ENCODE measurements at regions not wholly inside any gene's neighbourhood (a gene's known extent, or its start where the extent isn't known, plus 50 kb on each side); places are given as distances from the start of the nearest gene placed in this dataset.

- Mint-ChIP-seq H3K27me3 (ENCODE audit: insufficient read depth) (peaks cover 49% of the 10 kb centered on the region), H3K4me1 (ENCODE audit: low read depth) (no peaks in the 10 kb centered on the region), H3K9me3 (no peaks in the 10 kb centered on the region), H3K4me3 (no peak overlapping the region), H3K27ac (no peak overlapping the region), H3K36me3 (ENCODE audit: low read depth) (no peaks in the 10 kb centered on the region)
- no peak for TF ChIP-seq CTCF (IDR thresholded peaks at IDR 0.05)
- DNase-seq = no peak
These were observed 60.8 kb upstream of the CFAP46 start for GRCh38 chr10:133003188-133003587.

- Mint-ChIP-seq H3K9me3 (no peaks in the 10 kb centered on the region), H3K4me3 (no peak overlapping the region), H3K27ac (no peak overlapping the region), H3K27me3 (ENCODE audit: insufficient read depth) (peaks cover 52% of the 10 kb centered on the region), H3K36me3 (ENCODE audit: low read depth) (no peaks in the 10 kb centered on the region), H3K4me1 (ENCODE audit: low read depth) (no peaks in the 10 kb centered on the region)
- DNase-seq = no peak
- TF ChIP-seq CTCF (IDR thresholded peaks at IDR 0.05) = no peak
These were observed 60.3 kb upstream of the CFAP46 start for GRCh38 chr10:133002685-133003084.

- no peaks in the 10 kb centered on the region for H3K36me3 Mint-ChIP-seq (ENCODE audit: low read depth)
- no peaks in the 10 kb centered on the region for H3K4me1 Mint-ChIP-seq (ENCODE audit: low read depth)
- no peak overlapping the region for H3K27ac Mint-ChIP-seq
- no peak overlapping the region for H3K4me3 Mint-ChIP-seq
- no peak for DNase-seq
- no peak for TF ChIP-seq CTCF (IDR thresholded peaks at IDR 0.05)
- no peaks in the 10 kb centered on the region for H3K9me3 Mint-ChIP-seq
- peaks cover 57% of the 10 kb centered on the region for H3K27me3 Mint-ChIP-seq (ENCODE audit: insufficient read depth)
These were observed 58.7 kb upstream of the CFAP46 start for GRCh38 chr10:133001114-133001513.

- no peak for TF ChIP-seq CTCF (IDR thresholded peaks at IDR 0.05)
- Mint-ChIP-seq H3K27me3 (ENCODE audit: insufficient read depth) (peaks cover 56% of the 10 kb centered on the region), H3K27ac (no peak overlapping the region), H3K9me3 (no peaks in the 10 kb centered on the region), H3K36me3 (ENCODE audit: low read depth) (no peaks in the 10 kb centered on the region), H3K4me1 (ENCODE audit: low read depth) (no peaks in the 10 kb centered on the region), H3K4me3 (no peak overlapping the region)
- DNase-seq = no peak
These were observed 58.3 kb upstream of the CFAP46 start for GRCh38 chr10:133000648-133001047.

GRCh38 chr10:132997517-132998265, 55.3 kb upstream of the CFAP46 start:
- Mint-ChIP-seq H3K4me3 (no peak overlapping the region), H3K27me3 (ENCODE audit: insufficient read depth) (peaks cover 47% of the 10 kb centered on the region), H3K9me3 (no peaks in the 10 kb centered on the region)

More at GRCh38 chr10:132997517-132998265, 55.3 kb upstream of the CFAP46 start:
- H3K4me1 Mint-ChIP-seq (ENCODE audit: low read depth) = no peaks in the 10 kb centered on the region
- no peak overlapping the region for H3K27ac Mint-ChIP-seq
- H3K36me3 Mint-ChIP-seq (ENCODE audit: low read depth) = no peaks in the 10 kb centered on the region
- no peak for DNase-seq
- no peak for TF ChIP-seq CTCF (IDR thresholded peaks at IDR 0.05)
